ENCODE measurements at regions not wholly inside any gene's neighbourhood (a gene's known extent, or its start where the extent isn't known, plus 50 kb on each side); places are given as distances from the start of the nearest gene placed in this dataset.
A peak's percentile ranks its signal among the peaks of the same experiment; 100 is the strongest.

GRCh38 chr19:30778961-30779715 is 407.0 kb downstream of the ZNF536 start:
- no peak for DNase-seq (ENCODE audit: low read depth in 1 of 2, low spot score in 1 of 2)
- Histone ChIP-seq H3K27ac (no peak overlapping the region), H3K9me3 (ENCODE audit: low read depth) (no peaks in the 10 kb centered on the region)

GRCh38 chr19:30778061-30778460 is 405.9 kb downstream of the ZNF536 start:
- Histone ChIP-seq H3K27ac (no peak overlapping the region), H3K9me3 (ENCODE audit: low read depth) (no peaks in the 10 kb centered on the region), H3K4me3 (no peak overlapping the region), H3K36me3 (no peaks in the 10 kb centered on the region), H3K27me3 (peaks cover 2% of the 10 kb centered on the region), H3K4me1 (ENCODE audit: low read depth) (peaks cover 25% of the 10 kb centered on the region)
- no peak for DNase-seq (ENCODE audit: low read depth in 1 of 2, low spot score in 1 of 2)
- no peak for TF ChIP-seq CTCF (IDR thresholded peaks at IDR 0.05; ENCODE audit: low read depth, low read length)

More at GRCh38 chr19:30778961-30779715, 407.0 kb downstream of the ZNF536 start:
- peaks cover 7% of the 10 kb centered on the region for H3K27me3 ChIP-seq
- no peak overlapping the region for H3K4me3 ChIP-seq
- TF ChIP-seq CTCF (IDR thresholded peaks at IDR 0.05; ENCODE audit: low read depth, low read length), result no peak
- H3K4me1 ChIP-seq (ENCODE audit: low read depth), result peaks cover 25% of the 10 kb centered on the region
- H3K36me3 ChIP-seq, result no peaks in the 10 kb centered on the region

- Histone ChIP-seq H3K36me3 (no peaks in the 10 kb centered on the region), H3K4me1 (ENCODE audit: low read depth) (peaks cover 21% of the 10 kb centered on the region), H3K27ac (no peak overlapping the region), H3K4me3 (no peak overlapping the region), H3K27me3 (no peaks in the 10 kb centered on the region), H3K9me3 (ENCODE audit: low read depth) (no peaks in the 10 kb centered on the region)
- peak in 1 of 2 donors; percentile 30 for DNase-seq (ENCODE audit: low read depth in 1 of 2, low spot score in 1 of 2)
- no peak for TF ChIP-seq CTCF (IDR thresholded peaks at IDR 0.05; ENCODE audit: low read depth, low read length)
Observed at GRCh38 chr19:30775956-30776355, 403.8 kb downstream of the ZNF536 start.

GRCh38 chr19:30774252-30774766 is 402.1 kb downstream of the ZNF536 start:
- no peak overlapping the region for H3K27ac ChIP-seq
- H3K27me3 ChIP-seq, result no peaks in the 10 kb centered on the region
- H3K4me1 ChIP-seq (ENCODE audit: low read depth), result peaks cover 6% of the 10 kb centered on the region
- H3K36me3 ChIP-seq, result no peaks in the 10 kb centered on the region
- H3K4me3 ChIP-seq, result no peak overlapping the region
- no peaks in the 10 kb centered on the region for H3K9me3 ChIP-seq (ENCODE audit: low read depth)
- no peak for DNase-seq (ENCODE audit: low read depth in 1 of 2, low spot score in 1 of 2)
- TF ChIP-seq CTCF (IDR thresholded peaks at IDR 0.05; ENCODE audit: low read depth, low read length), result no peak

- H3K27me3 ChIP-seq, result no peaks in the 10 kb centered on the region
- no peak for DNase-seq (ENCODE audit: low read depth in 1 of 2, low spot score in 1 of 2)
- H3K4me1 ChIP-seq (ENCODE audit: low read depth), result no peaks in the 10 kb centered on the region
- no peaks in the 10 kb centered on the region for H3K9me3 ChIP-seq (ENCODE audit: low read depth)
- no peak overlapping the region for H3K4me3 ChIP-seq
- no peak overlapping the region for H3K27ac ChIP-seq
- TF ChIP-seq CTCF (IDR thresholded peaks at IDR 0.05; ENCODE audit: low read depth, low read length), result no peak
- H3K36me3 ChIP-seq, result no peaks in the 10 kb centered on the region
Observed at GRCh38 chr19:30762651-30763050, 390.5 kb downstream of the ZNF536 start.
